ENCODE measurements at regions not wholly inside any gene's neighbourhood (a gene's known extent, or its start where the extent isn't known, plus 50 kb on each side); places are given as distances from the start of the nearest gene placed in this dataset.

DNA sequence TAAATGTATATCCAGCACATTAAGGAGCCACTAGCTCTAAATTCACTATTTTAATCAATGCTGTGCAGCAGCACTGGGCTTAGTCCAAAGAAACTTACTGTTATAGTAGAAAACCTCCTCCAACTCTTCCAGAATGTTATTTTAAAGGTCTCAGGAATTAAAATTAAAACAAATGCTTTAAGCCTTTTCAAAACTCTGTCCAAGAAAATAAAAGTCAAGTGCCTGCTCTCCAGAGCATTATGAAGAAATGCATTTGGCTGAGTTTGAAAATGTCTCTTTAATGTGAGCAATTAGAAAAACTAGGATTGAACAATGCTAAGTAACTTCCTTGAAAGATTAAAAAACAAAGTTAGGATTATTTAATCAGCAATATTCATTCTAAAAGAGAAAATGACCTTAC is 322.4 kb upstream of the DCN start:
- DNase-seq, result peak in 2 of 3 donors; percentile 42 to 73
- no peak for ATAC-seq (ENCODE audit: insufficient read depth, low FRiP score)

DNA sequence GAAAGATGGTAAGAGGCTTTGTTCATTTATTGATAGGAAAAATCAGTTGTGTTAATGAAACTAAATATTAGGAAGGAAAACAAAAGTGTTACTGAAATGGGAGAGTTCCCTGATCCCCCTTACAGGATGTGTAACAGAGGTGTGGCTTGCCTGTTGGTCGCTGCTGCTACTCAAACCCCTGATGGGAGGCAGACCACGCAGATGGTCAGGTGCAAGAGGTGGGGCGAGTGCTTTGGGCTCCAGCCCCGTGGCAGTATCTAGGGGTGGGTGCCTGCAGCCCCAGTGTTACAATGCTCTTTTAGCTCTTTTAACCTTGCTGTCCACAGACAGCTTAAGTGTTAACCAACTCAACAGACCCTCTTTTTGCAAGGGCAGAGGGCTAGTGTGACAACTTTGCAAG is 319.6 kb upstream of the DCN start:
- Histone ChIP-seq H3K27me3 (ENCODE audit: control insufficient read depth in 3 of 3, insufficient read depth in 3 of 3, low read length in 2 of 3) (no peaks in the 10 kb centered on the region), H3K4me3 (no peak overlapping the region), H3K27ac (ENCODE audit: low read depth in 1 of 2, low read length in 1 of 2) (no peak overlapping the region), H3K4me1 (ENCODE audit: control insufficient read depth in 5 of 5, insufficient read depth in 5 of 5, low read length in 5 of 5) (no peaks in the 10 kb centered on the region), H3K36me3 (ENCODE audit: control insufficient read depth in 4 of 4, insufficient read depth in 4 of 4, low read length in 4 of 4) (no peaks in the 10 kb centered on the region), H3K9ac (ENCODE audit: insufficient read depth in 1 of 2, low read length in 2 of 2) (no peak overlapping the region), H3K9me3 (ENCODE audit: control insufficient read depth in 4 of 4, insufficient read depth in 3 of 4, low read length in 3 of 4) (no peaks in the 10 kb centered on the region)
- DNase-seq (no peak), ATAC-seq (ENCODE audit: insufficient read depth, low FRiP score) (no peak)
- TF ChIP-seq, protein P1, sequence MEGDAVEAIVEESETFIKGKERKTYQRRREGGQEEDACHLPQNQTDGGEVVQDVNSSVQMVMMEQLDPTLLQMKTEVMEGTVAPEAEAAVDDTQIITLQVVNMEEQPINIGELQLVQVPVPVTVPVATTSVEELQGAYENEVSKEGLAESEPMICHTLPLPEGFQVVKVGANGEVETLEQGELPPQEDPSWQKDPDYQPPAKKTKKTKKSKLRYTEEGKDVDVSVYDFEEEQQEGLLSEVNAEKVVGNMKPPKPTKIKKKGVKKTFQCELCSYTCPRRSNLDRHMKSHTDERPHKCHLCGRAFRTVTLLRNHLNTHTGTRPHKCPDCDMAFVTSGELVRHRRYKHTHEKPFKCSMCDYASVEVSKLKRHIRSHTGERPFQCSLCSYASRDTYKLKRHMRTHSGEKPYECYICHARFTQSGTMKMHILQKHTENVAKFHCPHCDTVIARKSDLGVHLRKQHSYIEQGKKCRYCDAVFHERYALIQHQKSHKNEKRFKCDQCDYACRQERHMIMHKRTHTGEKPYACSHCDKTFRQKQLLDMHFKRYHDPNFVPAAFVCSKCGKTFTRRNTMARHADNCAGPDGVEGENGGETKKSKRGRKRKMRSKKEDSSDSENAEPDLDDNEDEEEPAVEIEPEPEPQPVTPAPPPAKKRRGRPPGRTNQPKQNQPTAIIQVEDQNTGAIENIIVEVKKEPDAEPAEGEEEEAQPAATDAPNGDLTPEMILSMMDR (IDR thresholded peaks at IDR 0.05; ENCODE audit: control extremely low read depth, extremely low read depth), result no peak
- WGBS, 2 donors, result 84% methylated on average over 4 of the region's 4 CpGs

More for the DNA sequence above, 322.4 kb upstream of the DCN start:
- TF ChIP-seq, protein P1 (IDR thresholded peaks at IDR 0.05; ENCODE audit: control extremely low read depth, extremely low read depth), result no peak
- Histone ChIP-seq H3K9me3 (ENCODE audit: control insufficient read depth in 4 of 4, insufficient read depth in 3 of 4, low read length in 3 of 4) (no peaks in the 10 kb centered on the region), H3K4me1 (ENCODE audit: control insufficient read depth in 5 of 5, insufficient read depth in 5 of 5, low read length in 5 of 5) (peaks cover 0 to 2% (median 0%) of the 10 kb centered on the region in 5 donors), H3K4me3 (no peak overlapping the region), H3K9ac (ENCODE audit: insufficient read depth in 1 of 2, low read length in 2 of 2) (no peak overlapping the region), H3K27me3 (ENCODE audit: control insufficient read depth in 3 of 3, insufficient read depth in 3 of 3, low read length in 2 of 3) (no peaks in the 10 kb centered on the region), H3K27ac (ENCODE audit: low read depth in 1 of 2, low read length in 1 of 2) (no peak overlapping the region), H3K36me3 (ENCODE audit: control insufficient read depth in 4 of 4, insufficient read depth in 4 of 4, low read length in 4 of 4) (no peaks in the 10 kb centered on the region)

DNA sequence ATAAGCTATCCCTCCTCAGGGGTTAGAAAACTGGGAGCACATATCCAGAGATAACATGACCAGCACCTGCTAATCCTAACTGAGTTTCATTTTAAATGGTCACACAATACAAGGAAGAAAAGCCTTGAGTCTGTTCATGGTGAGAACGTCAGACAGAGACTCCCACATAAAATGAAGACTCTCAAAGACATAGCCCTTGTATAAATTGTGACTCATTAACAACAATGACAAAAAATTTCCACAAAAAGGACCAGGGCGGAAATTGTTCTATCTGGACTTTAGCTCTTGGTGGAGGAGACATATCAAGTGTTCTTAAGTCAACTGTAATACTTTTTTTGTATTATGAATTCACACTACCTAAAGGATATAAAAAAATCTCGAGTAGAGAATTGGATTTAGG is 313.7 kb upstream of the DCN start:
- Histone ChIP-seq H3K4me1 (ENCODE audit: control insufficient read depth in 5 of 5, insufficient read depth in 5 of 5, low read length in 5 of 5) (no peaks in the 10 kb centered on the region), H3K9ac (ENCODE audit: insufficient read depth in 1 of 2, low read length in 2 of 2) (no peak overlapping the region), H3K27me3 (ENCODE audit: control insufficient read depth in 3 of 3, insufficient read depth in 3 of 3, low read length in 2 of 3) (no peaks in the 10 kb centered on the region), H3K36me3 (ENCODE audit: control insufficient read depth in 4 of 4, insufficient read depth in 4 of 4, low read length in 4 of 4) (no peaks in the 10 kb centered on the region), H3K4me3 (no peak overlapping the region), H3K9me3 (ENCODE audit: control insufficient read depth in 4 of 4, insufficient read depth in 3 of 4, low read length in 3 of 4) (no peaks in the 10 kb centered on the region), H3K27ac (ENCODE audit: low read depth in 1 of 2, low read length in 1 of 2) (no peak overlapping the region)
- WGBS, 2 donors, result 78 to 86% methylated on average over 3 of the region's 3 CpGs
- TF ChIP-seq, protein P1 (IDR thresholded peaks at IDR 0.05; ENCODE audit: control extremely low read depth, extremely low read depth), result no peak
- DNase-seq (no peak), ATAC-seq (ENCODE audit: insufficient read depth, low FRiP score) (no peak)

DNA sequence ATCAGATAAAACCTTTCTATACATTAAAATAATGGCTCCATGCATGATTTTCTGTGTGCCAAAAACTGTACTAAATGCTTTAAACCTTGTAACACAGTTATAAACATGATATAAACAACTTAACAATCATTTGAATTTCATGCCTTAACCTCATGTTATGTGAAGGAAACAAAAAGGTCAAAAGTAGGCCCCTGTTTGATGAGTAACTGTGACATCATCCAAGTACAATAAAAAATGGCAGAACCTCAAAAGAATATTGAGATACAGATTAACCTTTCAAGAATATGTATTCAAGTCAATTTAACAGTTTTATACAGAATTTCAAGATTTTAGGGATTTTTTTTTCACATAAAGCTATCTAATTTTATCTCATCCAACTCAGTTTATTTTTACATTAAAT is 310.7 kb upstream of the DCN start:
- TF ChIP-seq, protein P1 (IDR thresholded peaks at IDR 0.05; ENCODE audit: control extremely low read depth, extremely low read depth), result no peak
- Histone ChIP-seq H3K4me1 (ENCODE audit: control insufficient read depth in 5 of 5, insufficient read depth in 5 of 5, low read length in 5 of 5) (no peaks in the 10 kb centered on the region), H3K4me3 (no peak overlapping the region), H3K36me3 (ENCODE audit: control insufficient read depth in 4 of 4, insufficient read depth in 4 of 4, low read length in 4 of 4) (no peaks in the 10 kb centered on the region), H3K9ac (ENCODE audit: insufficient read depth in 1 of 2, low read length in 2 of 2) (no peak overlapping the region), H3K27ac (ENCODE audit: low read depth in 1 of 2, low read length in 1 of 2) (no peak overlapping the region), H3K27me3 (ENCODE audit: control insufficient read depth in 3 of 3, insufficient read depth in 3 of 3, low read length in 2 of 3) (no peaks in the 10 kb centered on the region), H3K9me3 (ENCODE audit: control insufficient read depth in 4 of 4, insufficient read depth in 3 of 4, low read length in 3 of 4) (no peaks in the 10 kb centered on the region)
- ATAC-seq (ENCODE audit: insufficient read depth, low FRiP score) (no peak), DNase-seq (no peak)
